ENCODE measurements at regions not wholly inside any gene's neighbourhood (a gene's known extent, or its start where the extent isn't known, plus 50 kb on each side); places are given as distances from the start of the nearest gene placed in this dataset.

GRCh38 chr3:46090161-46090591 is 62.9 kb upstream of the XCR1 start:
- DNase-seq (ENCODE audit: low read depth) = no peak

- DNase-seq (ENCODE audit: low read depth) = no peak
These were observed 62.1 kb upstream of the XCR1 start for GRCh38 chr3:46089237-46090011.

- DNase-seq (ENCODE audit: low read depth) = no peak
These were observed 60.6 kb upstream of the XCR1 start for GRCh38 chr3:46087871-46088270.

- DNase-seq (ENCODE audit: low read depth) = no peak
These were observed 59.7 kb upstream of the XCR1 start for GRCh38 chr3:46086986-46087385.

GRCh38 chr3:46086083-46086437 is 58.8 kb upstream of the XCR1 start:
- no peak for DNase-seq (ENCODE audit: low read depth)

- DNase-seq (ENCODE audit: low read depth) = no peak
These were observed 58.3 kb upstream of the XCR1 start for GRCh38 chr3:46085421-46086082.

GRCh38 chr3:46083956-46084355 is 56.7 kb upstream of the XCR1 start:
- DNase-seq (ENCODE audit: low read depth) = no peak

GRCh38 chr3:46082849-46083248 is 55.6 kb upstream of the XCR1 start:
- DNase-seq (ENCODE audit: low read depth) = no peak

- DNase-seq (ENCODE audit: low read depth) = no peak
These were observed 54.7 kb upstream of the XCR1 start for GRCh38 chr3:46082021-46082420.

GRCh38 chr3:46080969-46081345 is 53.7 kb upstream of the XCR1 start:
- no peak for DNase-seq (ENCODE audit: low read depth)

- no peak for DNase-seq (ENCODE audit: low read depth)
These were observed 53.1 kb upstream of the XCR1 start for GRCh38 chr3:46080124-46080968.

- peak; percentile 85 for DNase-seq (ENCODE audit: low read depth)
These were observed 51.6 kb upstream of the XCR1 start for GRCh38 chr3:46078712-46079400.

All from stimulated activated CD4-positive, alpha-beta T cell treated with anti-CD3 and anti-CD28 coated beads, Interleukin-2, amount 100 ng/mL, for 4 hours (primary cell).